Neural crest cell (in vitro differentiated cells): ENCODE measurements at regions not wholly inside any gene's neighbourhood (a gene's known extent, or its start where the extent isn't known, plus 50 kb on each side); places are given as distances from the start of the nearest gene placed in this dataset.

Experiments
- DNase-seq: peaks from one replicate; pipeline ENCODE4 v3.0.0; 2021; ENCODE audit warnings: low read depth, mixed read lengths, low spot score
- H3K27ac Mint-ChIP-seq: one replicate; pipeline ENCODE4 v1.8.0; 2021; ENCODE audit warnings: mild to moderate bottlenecking, mixed read lengths; ENCODE audit not compliant: unreplicated experiment
- H3K27me3 Mint-ChIP-seq: 2 replicates; pipeline ENCODE4 v1.8.0; 2021; ENCODE audit warnings: low read depth, mild to moderate bottlenecking, mixed read lengths
- H3K36me3 Mint-ChIP-seq: 2 replicates; pipeline ENCODE4 v1.8.0; 2021; ENCODE audit warnings: low read depth, mild to moderate bottlenecking, mixed read lengths
- H3K4me1 Mint-ChIP-seq: 2 replicates; pipeline ENCODE4 v1.8.0; 2021; ENCODE audit warnings: mixed read lengths
- H3K4me3 Mint-ChIP-seq: one replicate; pipeline ENCODE4 v1.8.0; 2021; ENCODE audit warnings: mild to moderate bottlenecking, mixed read lengths
- H3K9me3 Mint-ChIP-seq: 2 replicates; pipeline ENCODE4 v1.8.0; 2021; ENCODE audit warnings: mixed read lengths
- TF ChIP-seq, protein P1 (sequence below): fragments of 200-600 bp; sonication (generic); conservative IDR thresholded peaks from 2 replicates; pipeline ENCODE4 v1.5.0; 2021; ENCODE audit warnings: antibody characterized with exemption, mild to moderate bottlenecking

GRCh38 chr2:104599787-104600510 lies 254.0 kb upstream of the POU3F3 start:
- Mint-ChIP-seq H3K4me3 (no peak overlapping the region), H3K9me3 (peaks cover 29% of the 10 kb centered on the region), H3K36me3 (peaks cover 13% of the 10 kb centered on the region), H3K4me1 (no peaks in the 10 kb centered on the region), H3K27me3 (no peaks in the 10 kb centered on the region), H3K27ac (no peak overlapping the region)
- no peak for DNase-seq
- TF ChIP-seq, protein P1, sequence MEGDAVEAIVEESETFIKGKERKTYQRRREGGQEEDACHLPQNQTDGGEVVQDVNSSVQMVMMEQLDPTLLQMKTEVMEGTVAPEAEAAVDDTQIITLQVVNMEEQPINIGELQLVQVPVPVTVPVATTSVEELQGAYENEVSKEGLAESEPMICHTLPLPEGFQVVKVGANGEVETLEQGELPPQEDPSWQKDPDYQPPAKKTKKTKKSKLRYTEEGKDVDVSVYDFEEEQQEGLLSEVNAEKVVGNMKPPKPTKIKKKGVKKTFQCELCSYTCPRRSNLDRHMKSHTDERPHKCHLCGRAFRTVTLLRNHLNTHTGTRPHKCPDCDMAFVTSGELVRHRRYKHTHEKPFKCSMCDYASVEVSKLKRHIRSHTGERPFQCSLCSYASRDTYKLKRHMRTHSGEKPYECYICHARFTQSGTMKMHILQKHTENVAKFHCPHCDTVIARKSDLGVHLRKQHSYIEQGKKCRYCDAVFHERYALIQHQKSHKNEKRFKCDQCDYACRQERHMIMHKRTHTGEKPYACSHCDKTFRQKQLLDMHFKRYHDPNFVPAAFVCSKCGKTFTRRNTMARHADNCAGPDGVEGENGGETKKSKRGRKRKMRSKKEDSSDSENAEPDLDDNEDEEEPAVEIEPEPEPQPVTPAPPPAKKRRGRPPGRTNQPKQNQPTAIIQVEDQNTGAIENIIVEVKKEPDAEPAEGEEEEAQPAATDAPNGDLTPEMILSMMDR = no peak

- Mint-ChIP-seq H3K4me1 (no peaks in the 10 kb centered on the region), H3K27me3 (no peaks in the 10 kb centered on the region), H3K4me3 (no peak overlapping the region), H3K36me3 (peaks cover 17% of the 10 kb centered on the region), H3K27ac (no peak overlapping the region), H3K9me3 (peaks cover 30% of the 10 kb centered on the region)
- TF ChIP-seq, protein P1 = no peak
- no peak for DNase-seq
Measured at GRCh38 chr2:104606056-104606455, 247.9 kb upstream of the POU3F3 start.

DNA sequence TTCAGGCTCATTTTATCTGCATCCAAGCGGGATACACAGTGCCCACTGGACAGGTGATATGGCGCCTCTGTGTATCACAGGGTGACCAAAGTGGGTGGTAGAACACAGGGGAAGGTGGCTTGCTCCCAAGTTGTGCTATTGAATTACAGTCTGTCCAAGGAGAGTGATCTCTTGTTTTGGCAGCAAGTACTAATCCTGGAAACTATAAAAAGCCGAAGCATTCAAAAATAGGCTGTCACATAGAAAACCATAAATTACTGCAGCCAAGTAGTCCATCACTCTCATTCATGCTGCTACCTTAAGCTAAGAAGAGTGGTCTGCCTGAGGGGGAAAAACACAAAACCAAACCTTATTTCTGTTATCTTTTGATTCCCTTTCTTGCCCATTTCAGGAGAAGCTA lies 237.1 kb upstream of the POU3F3 start:
- Mint-ChIP-seq H3K9me3 (no peaks in the 10 kb centered on the region), H3K27me3 (no peaks in the 10 kb centered on the region), H3K27ac (no peak overlapping the region), H3K36me3 (no peaks in the 10 kb centered on the region), H3K4me3 (no peak overlapping the region), H3K4me1 (no peaks in the 10 kb centered on the region)
- TF ChIP-seq, protein P1 = no peak
- DNase-seq = no peak

- DNase-seq = no peak
- Mint-ChIP-seq H3K27me3 (no peaks in the 10 kb centered on the region), H3K27ac (no peak overlapping the region), H3K9me3 (peaks cover 3% of the 10 kb centered on the region), H3K4me1 (no peaks in the 10 kb centered on the region), H3K4me3 (no peak overlapping the region), H3K36me3 (no peaks in the 10 kb centered on the region)
- TF ChIP-seq, protein P1 = no peak
Measured at GRCh38 chr2:104620801-104621200, 233.1 kb upstream of the POU3F3 start.

DNA sequence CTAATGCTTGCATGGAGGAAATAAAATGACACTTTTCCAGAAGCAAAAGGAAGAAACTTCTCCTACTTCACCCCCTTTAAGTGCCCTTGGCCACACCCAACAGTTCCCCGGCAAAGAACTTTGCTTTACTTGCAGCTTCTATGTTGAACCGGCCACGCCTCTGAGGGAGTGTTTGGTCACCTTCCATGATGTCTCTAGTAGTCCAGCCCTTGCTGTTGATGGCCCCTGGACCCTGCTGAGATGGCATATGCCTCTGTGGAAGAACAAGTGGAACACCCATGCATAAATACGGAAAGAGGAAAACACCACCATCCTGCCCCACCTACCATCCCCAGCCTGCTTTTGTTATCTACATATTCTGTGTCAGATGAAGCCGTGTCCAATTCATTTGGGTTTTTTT lies 218.3 kb upstream of the POU3F3 start:
- Mint-ChIP-seq H3K4me3 (no peak overlapping the region), H3K4me1 (peaks cover 24% of the 10 kb centered on the region), H3K36me3 (no peaks in the 10 kb centered on the region), H3K27ac (no peak overlapping the region), H3K9me3 (peaks cover 2% of the 10 kb centered on the region), H3K27me3 (no peaks in the 10 kb centered on the region)
- no peak for DNase-seq
- TF ChIP-seq, protein P1 = no peak
